HL-60 (cell line): ENCODE measurements at regions not wholly inside any gene's neighbourhood (a gene's known extent, or its start where the extent isn't known, plus 50 kb on each side); places are given as distances from the start of the nearest gene placed in this dataset.

ENCODE experiments used
- DNase-seq, 2 experiments: peaks; one replicate each; pipeline ENCODE4 v3.0.0-alpha.2; 2010 to 2020; ENCODE audit warnings: low read depth in 1 of 2, low spot score in 1 of 2
- H3K27ac ChIP-seq: fragments of 250-450 bp; sonication (Bioruptor Pico); replicated peaks from 2 replicates; pipeline ENCODE4 v1.5.1; 2020; ENCODE audit warnings: mild to moderate bottlenecking, moderate library complexity
- H3K27me3 ChIP-seq: fragments of 250-450 bp; sonication (Bioruptor Pico); 2 replicates; pipeline ENCODE4 v1.5.1; 2021; ENCODE audit warnings: mild to moderate bottlenecking, moderate library complexity; ENCODE audit not compliant: insufficient read depth, poor library complexity, severe bottlenecking
- H3K4me3 ChIP-seq: replicated peaks from 2 replicates; pipeline ENCODE4 v1.5.1; 2011; ENCODE audit warnings: mild to moderate bottlenecking, control low read depth, low read length; ENCODE audit not compliant: insufficient read depth
- GABPA ChIP-seq: IDR thresholded peaks from 2 replicates; pipeline ENCODE4 v1.6.1; 2012; ENCODE audit warnings: low read depth
- POLR2AphosphoS5 ChIP-seq: IDR thresholded peaks from 2 replicates; pipeline ENCODE4 v1.6.1; 2012; ENCODE audit warnings: low read depth
- SPI1 ChIP-seq: IDR thresholded peaks from 2 replicates; pipeline ENCODE4 v1.6.1; 2012; ENCODE audit warnings: low read depth, mild to moderate bottlenecking, borderline replicate concordance
- TF ChIP-seq, protein P1 (sequence below): IDR thresholded peaks from 2 replicates; pipeline ENCODE4 v1.6.1; 2012; ENCODE audit warnings: low read depth; ENCODE audit not compliant: insufficient replicate concordance
- TF ChIP-seq, protein P2 (sequence below): IDR thresholded peaks from one replicate; pipeline ENCODE4 v1.5.1; 2011; ENCODE audit warnings: low read length, control low read depth, inconsistent platforms; ENCODE audit not compliant: insufficient read depth

DNA sequence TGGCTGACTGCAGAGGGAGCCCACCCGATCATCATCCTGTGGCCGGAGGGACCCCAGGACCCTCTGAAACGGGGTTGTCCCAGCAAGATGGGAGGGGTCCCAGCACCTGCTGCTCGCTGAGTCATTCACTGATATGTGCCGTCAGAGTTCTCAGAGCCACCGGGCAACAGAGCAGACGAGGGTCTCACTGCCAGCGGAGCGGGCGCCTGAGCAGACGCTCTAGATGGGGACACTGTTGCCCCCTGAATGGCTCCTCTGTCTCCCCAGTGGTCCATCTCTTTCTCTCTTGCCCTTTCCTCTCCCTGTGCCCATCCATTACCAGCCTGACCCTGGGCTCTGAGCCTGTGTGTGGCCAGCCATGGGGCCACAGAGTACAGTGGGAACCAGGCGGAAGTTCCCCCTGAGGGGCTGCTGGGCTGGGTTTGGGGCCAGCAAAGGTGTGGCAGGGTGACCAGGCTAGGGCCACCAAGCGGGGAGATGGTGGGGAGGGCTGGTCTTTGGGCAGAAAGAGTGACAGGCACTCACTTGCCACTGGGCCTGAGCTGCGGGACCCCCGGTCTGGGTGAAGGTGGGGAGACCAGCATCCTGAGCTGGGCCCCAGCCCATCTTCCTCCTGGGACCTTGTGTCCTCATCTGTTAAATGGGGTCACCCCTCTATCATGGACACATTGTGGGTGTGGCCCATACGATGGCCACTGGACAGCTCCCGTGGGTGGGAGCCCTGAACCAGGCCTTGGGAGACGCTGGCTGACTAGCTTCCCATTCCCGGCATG lies 90.9 kb downstream of the HMX1 start:
- H3K27me3 ChIP-seq, result no peaks in the 10 kb centered on the region
- no peak for DNase-seq
- TF ChIP-seq SPI1, result no peak
- no peak for TF ChIP-seq GABPA
- H3K27ac ChIP-seq, result no peak overlapping the region
- H3K4me3 ChIP-seq, result no peak overlapping the region

GRCh38 chr4:8780086-8780485 lies 91.6 kb downstream of the HMX1 start:
- H3K27me3 ChIP-seq, result no peaks in the 10 kb centered on the region
- no peak for DNase-seq
- no peak overlapping the region for H3K27ac ChIP-seq

DNA sequence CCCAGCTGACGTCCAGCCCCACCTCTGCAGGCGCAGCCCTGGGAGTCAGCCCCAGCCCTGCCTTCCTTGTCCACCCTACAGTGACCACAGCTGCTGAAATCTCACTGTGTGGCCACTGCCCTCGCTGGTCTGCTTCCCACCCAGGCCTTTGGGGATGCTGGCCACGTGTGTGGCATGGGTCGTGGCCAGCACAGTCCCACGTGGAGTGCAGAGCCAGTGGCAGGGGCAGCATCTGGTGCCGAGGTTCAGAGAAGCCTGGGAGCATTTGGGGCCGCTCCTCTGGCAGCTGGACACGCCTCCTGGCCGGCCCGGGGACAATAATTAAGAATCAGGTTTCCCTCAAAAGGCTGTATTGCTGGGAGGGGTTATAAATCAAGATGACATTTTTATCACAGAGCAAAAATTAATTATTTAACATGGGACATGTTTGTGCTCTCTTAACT lies 92.1 kb downstream of the HMX1 start:
- Histone ChIP-seq H3K27me3 (no peaks in the 10 kb centered on the region), H3K4me3 (no peak overlapping the region), H3K27ac (no peak overlapping the region)
- DNase-seq, result no peak
- TF ChIP-seq POLR2AphosphoS5, result no peak
- TF ChIP-seq GABPA, result no peak
- TF ChIP-seq SPI1, result no peak
- TF ChIP-seq, protein P1, sequence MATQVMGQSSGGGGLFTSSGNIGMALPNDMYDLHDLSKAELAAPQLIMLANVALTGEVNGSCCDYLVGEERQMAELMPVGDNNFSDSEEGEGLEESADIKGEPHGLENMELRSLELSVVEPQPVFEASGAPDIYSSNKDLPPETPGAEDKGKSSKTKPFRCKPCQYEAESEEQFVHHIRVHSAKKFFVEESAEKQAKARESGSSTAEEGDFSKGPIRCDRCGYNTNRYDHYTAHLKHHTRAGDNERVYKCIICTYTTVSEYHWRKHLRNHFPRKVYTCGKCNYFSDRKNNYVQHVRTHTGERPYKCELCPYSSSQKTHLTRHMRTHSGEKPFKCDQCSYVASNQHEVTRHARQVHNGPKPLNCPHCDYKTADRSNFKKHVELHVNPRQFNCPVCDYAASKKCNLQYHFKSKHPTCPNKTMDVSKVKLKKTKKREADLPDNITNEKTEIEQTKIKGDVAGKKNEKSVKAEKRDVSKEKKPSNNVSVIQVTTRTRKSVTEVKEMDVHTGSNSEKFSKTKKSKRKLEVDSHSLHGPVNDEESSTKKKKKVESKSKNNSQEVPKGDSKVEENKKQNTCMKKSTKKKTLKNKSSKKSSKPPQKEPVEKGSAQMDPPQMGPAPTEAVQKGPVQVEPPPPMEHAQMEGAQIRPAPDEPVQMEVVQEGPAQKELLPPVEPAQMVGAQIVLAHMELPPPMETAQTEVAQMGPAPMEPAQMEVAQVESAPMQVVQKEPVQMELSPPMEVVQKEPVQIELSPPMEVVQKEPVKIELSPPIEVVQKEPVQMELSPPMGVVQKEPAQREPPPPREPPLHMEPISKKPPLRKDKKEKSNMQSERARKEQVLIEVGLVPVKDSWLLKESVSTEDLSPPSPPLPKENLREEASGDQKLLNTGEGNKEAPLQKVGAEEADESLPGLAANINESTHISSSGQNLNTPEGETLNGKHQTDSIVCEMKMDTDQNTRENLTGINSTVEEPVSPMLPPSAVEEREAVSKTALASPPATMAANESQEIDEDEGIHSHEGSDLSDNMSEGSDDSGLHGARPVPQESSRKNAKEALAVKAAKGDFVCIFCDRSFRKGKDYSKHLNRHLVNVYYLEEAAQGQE, result no peak
- TF ChIP-seq, protein P2, sequence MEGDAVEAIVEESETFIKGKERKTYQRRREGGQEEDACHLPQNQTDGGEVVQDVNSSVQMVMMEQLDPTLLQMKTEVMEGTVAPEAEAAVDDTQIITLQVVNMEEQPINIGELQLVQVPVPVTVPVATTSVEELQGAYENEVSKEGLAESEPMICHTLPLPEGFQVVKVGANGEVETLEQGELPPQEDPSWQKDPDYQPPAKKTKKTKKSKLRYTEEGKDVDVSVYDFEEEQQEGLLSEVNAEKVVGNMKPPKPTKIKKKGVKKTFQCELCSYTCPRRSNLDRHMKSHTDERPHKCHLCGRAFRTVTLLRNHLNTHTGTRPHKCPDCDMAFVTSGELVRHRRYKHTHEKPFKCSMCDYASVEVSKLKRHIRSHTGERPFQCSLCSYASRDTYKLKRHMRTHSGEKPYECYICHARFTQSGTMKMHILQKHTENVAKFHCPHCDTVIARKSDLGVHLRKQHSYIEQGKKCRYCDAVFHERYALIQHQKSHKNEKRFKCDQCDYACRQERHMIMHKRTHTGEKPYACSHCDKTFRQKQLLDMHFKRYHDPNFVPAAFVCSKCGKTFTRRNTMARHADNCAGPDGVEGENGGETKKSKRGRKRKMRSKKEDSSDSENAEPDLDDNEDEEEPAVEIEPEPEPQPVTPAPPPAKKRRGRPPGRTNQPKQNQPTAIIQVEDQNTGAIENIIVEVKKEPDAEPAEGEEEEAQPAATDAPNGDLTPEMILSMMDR, result no peak

More at GRCh38 chr4:8780086-8780485, 91.6 kb downstream of the HMX1 start:
- no peak overlapping the region for H3K4me3 ChIP-seq
- no peak for TF ChIP-seq POLR2AphosphoS5
- no peak for TF ChIP-seq SPI1
- TF ChIP-seq, protein P1, result no peak
- TF ChIP-seq, protein P2, result no peak
- TF ChIP-seq GABPA, result no peak

GRCh38 chr4:8778760-8779159 lies 92.9 kb downstream of the HMX1 start:
- Histone ChIP-seq H3K4me3 (no peak overlapping the region), H3K27ac (no peak overlapping the region), H3K27me3 (no peaks in the 10 kb centered on the region)
- no peak for TF ChIP-seq SPI1
- no peak for TF ChIP-seq POLR2AphosphoS5
- TF ChIP-seq GABPA, result no peak
- no peak for DNase-seq

- no peak for TF ChIP-seq SPI1
- TF ChIP-seq GABPA, result no peak
- no peak for TF ChIP-seq POLR2AphosphoS5
- TF ChIP-seq, protein P2, result no peak
- TF ChIP-seq, protein P1, result no peak
- Histone ChIP-seq H3K4me3 (no peak overlapping the region), H3K27ac (no peak overlapping the region), H3K27me3 (no peaks in the 10 kb centered on the region)
- no peak for DNase-seq
These were observed 93.3 kb downstream of the HMX1 start for GRCh38 chr4:8778291-8778690.
